Ramos (cell line): ENCODE measurements at regions not wholly inside any gene's neighbourhood (a gene's known extent, or its start where the extent isn't known, plus 50 kb on each side); places are given as distances from the start of the nearest gene placed in this dataset.
"Not testable (repeated sequence)": the region's sequence is repeated elsewhere in the genome, so short reads cannot be mapped to it uniquely, and the experiment has no call there.

ENCODE experiments used
- in situ Hi-C: fragments of 300-500 bp; cut with MboI; formaldehyde crosslinking; loops from one replicate; pipeline ENCODE4 v1.14.3; 2022; ENCODE audit warnings: low sequenced_read_pairs; ENCODE audit not compliant: unreplicated experiment

DNA sequence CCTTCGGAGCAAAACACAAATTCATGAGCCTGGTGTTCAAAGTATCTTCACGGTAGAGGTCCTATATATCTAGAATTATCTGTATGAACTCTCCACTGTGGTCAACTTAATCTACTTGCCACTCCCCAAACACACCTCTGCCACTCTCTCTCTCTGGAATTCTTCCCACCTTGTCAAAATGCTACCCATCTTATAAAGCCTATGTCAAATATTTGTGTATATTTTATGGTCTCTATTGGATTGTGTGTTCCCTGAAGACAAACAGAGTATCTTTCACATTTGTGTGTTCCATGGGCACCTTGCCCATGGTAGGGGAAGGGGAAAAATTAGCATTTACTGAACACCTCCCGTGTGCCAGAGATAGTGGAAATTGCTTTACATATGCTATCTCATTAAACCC lies 83.2 kb upstream of the ATL2 start:
- in situ Hi-C loops: no loop called here

DNA sequence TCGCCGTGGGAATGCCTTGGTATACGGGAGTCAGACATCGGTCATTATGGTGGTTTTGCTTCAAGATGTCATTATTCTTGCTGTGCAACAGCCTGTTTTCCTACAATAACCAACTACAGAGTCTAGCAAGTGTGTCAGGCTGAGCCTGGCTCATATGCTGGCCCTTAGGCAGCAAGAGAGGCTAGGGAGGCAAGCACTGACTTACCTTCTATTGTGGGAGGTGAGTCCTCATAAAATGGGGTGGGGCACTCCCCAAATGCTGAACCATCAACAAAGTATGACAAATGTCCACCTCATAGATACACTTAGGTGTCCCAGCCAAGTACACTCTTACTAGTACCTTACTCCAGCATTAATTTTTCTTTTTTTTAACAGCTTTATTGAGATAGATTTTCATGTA lies 77.0 kb upstream of the ATL2 start:
- in situ Hi-C loops: no loop called here

DNA sequence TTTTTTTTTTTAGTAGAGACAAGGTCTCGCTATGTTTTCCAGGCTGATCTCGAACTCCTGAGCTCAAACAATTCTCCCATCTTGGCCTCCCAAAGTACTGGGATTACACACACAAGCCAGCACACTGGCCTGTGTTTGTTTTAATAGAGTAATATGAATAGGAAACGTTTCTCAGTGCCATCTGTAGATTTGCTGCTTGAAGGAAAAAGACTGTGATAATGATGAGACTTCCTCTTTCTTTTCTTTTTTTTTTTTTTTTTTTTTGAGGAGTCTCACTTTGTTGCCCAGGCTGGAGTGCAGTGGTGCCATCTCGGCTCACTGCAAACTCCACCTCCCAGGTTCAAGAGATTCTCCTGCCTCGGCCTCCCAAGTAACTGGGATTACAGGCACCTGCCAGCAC lies 74.7 kb upstream of the ATL2 start:
- in situ Hi-C loops: not testable (repeated sequence)

DNA sequence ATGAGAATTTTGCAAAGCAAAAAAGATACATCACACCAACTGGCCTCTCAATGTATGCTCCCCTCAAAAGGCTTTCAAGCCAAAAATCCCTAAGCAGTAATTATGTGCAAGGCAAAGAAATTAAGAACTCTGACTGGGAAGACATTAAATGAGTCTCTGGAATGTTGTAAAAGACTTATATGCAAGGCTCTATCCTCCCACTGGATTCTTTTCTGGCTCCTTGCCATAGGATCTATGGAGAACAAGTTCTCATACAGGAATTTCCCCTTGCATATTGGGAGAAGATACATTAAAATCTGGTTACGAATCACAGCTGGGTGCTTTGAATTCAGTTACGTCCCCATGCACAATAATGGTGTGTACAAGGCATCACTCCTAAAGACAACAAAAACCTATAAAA lies 73.4 kb upstream of the ATL2 start:
- in situ Hi-C loops: no loop called here

DNA sequence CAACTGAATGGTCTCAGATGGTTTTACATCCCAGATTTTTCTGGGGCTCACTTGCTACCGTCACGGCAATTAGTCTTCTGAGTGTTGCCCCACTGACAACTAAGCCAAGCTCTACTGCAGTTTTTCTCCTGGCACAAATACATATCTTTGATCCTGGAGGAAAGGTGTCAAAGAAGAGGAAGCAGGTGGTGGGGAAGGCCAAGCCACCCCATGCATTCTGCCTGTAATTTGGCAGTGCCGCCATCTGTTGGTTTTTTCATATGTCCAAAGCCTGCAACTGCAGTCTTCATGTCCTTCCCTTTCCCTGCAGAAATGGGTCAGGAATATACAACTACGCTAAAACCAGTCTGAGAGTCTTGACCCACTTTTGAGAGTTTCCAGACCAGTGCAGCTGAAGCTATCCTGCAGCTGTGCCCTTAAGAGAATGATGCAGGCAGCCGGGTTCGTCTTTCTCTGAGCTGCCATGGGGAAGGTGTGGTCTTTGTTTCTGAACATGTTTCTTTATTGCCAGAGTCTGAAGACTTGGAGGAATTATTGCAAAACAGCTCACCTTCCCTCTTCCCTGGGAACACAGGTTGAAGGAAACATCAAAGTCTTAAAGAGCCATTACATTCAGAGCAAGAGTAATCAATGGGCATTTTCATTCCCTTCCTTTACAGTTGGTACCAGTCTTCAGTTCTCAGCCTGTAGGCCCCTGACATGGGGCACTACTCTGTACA lies 71.8 kb upstream of the ATL2 start:
- in situ Hi-C loops: no loop called here

DNA sequence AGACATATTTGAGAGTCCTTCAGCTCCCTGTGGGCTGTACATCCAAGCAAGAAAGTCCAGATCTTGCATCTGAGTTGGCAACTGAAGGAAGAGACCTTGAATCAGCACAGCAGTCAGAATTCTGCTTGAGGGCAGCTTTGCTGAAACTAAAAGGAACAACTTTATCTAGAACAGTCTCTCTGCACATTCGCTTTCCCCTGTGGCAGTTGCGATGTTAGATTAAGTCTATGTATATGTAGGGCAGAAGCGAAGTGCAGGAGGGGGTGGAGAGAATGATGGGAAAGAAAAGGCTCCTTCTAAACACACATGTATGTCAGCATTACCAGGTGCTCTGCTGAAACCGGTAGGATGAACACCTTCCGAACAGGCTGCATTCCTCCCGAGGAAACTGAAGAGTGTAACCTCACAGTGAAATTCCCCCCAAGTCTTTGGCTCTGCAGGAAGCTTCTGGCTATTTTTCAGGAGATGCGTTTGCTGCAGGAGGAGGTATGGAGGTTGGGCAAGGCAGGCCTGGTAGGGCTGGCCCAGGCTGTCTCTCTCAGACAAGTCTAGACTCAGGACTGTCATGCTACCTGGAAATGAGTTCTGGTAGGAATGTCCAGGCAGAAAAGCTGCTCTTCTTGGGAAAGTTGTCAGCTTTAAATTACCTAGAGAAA lies 70.0 kb upstream of the ATL2 start:
- in situ Hi-C loops: no loop called here

DNA sequence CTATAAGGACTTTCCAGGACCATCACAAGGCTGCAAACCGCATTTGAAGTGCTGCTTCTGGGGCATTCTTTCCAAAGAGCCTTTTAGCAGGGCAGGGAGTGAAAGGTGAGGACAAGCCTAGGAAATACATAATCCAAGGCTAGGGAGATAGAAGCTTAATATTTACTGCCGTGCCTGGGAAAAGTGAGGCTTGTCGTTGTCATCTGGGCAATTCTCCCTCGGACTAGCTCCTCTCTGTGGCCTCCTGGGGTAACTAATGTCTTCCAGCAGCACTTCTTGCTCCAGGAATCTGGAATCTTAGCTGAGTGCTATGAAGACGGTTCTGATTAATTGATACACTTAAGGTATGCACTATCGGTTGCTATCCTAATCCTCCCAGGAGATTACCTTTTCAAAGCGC lies 69.3 kb upstream of the ATL2 start:
- in situ Hi-C loops: no loop called here

DNA sequence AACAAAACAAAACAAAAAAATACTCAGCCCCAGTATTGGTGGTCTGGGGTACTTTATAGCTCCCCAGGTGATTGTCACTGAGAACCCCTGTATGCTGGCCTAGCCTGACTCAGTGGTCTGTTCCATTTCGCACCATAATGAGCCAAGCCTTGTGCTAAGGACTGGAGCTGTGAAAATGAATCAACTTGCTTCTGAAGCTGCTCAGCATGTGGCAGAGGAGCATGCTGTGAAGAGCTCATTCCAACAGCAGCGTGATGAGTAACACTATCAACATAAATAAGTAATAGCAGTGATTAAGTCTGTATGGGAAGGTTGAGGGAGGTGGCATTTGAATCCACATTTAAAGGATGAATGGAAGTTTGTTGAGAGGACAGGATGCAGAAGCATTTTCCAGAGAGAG lies 67.2 kb upstream of the ATL2 start:
- in situ Hi-C loops: no loop called here

DNA sequence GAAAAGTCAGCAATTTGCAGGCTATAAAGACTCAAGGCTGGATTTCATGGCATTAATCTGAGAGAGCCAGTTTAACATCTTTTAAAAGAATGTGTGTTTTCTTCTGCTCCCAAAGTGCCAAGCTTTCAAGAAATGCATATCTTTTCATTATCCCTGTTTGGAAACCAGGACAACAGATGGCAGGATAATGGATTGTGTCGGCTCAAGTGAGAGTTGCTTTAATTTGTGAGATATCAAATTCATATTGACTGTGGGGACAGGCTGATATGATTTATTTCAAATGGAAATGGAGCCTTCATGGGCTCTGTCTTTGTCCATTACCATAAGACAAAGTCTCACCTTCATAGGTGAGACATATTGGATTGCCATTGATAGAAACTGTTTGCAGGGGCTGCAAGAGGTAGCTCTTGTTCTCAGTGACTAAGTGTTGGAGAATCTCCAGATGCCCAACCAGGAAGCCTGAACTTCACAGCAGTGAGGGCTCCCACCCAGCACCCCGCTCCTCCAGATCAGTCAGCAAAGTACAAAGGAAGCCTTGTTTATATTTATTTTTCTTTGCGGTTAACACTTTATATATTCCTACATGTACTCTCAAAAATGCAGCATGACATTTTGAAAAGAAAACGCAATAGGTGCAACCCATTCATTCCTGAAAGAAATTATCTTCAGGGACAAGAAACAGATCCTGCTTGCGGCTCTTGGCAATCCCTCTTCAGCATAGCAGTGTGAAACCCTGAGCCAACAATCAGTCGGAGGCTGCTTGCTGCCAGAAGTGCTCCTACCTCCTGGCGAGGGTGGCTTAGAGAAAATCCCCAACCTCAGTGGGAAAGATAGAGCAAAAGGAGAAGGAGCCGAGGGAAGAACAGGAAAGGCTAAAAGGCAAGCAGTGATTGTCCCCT lies 65.8 kb upstream of the ATL2 start:
- in situ Hi-C loops: no loop called here

DNA sequence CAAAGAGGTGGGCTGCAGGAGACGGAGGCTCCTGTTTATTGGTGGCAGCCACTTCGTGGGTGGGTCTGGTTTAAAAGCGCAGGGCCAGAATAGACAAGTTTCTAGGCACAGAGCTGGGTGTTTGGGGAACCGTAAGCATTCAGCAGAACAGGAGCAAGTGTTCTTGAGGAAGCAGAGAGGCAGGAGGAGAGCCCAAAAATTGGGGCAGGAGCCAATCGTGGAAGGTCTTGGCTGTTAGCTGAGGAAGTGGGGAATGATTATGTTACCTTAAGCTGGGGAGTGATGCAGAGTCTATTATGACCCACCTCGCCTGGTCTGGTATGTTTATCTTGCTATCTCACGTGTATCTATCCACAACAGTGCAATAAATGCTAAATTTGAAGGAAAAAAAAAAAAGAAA lies 64.3 kb upstream of the ATL2 start:
- in situ Hi-C loops: no loop called here

DNA sequence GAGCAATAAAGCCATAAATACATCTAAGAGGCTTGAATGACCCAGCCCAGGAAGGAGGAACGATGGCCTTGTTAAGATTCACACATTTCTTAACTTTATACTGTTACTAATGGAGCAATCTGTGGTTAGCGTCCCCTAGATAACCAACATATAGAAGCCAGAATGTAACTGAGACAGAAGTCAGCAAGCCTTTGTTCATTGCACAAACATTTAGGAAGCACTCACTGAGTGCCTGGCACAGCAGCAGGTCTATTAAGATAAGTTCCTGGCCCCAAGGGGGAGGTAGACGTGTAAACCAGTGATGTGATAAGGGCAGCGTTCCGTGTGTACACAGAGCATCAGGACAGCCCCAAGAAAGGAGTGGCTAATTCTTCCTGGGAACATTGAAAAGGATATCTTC lies 63.6 kb upstream of the ATL2 start:
- in situ Hi-C loops: no loop called here

DNA sequence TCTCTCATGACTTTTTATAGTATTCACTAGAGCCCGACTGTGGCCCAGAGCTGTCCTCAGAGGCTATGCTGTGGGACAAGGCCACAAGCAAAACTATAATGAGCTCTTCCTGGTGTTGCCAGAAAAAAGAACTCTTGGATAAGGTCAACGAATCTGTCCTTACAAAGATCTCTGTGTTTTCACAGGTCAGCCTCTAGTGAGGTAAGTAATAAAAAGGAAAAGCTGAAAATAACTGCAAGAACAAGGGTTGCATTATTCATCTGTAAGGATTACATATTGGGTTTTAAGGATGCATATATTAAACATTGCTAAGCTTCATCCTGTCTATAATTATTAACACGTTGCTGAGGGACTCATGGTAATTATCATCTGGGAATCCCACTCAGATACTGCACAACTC lies 62.8 kb upstream of the ATL2 start:
- in situ Hi-C loops: no loop called here

DNA sequence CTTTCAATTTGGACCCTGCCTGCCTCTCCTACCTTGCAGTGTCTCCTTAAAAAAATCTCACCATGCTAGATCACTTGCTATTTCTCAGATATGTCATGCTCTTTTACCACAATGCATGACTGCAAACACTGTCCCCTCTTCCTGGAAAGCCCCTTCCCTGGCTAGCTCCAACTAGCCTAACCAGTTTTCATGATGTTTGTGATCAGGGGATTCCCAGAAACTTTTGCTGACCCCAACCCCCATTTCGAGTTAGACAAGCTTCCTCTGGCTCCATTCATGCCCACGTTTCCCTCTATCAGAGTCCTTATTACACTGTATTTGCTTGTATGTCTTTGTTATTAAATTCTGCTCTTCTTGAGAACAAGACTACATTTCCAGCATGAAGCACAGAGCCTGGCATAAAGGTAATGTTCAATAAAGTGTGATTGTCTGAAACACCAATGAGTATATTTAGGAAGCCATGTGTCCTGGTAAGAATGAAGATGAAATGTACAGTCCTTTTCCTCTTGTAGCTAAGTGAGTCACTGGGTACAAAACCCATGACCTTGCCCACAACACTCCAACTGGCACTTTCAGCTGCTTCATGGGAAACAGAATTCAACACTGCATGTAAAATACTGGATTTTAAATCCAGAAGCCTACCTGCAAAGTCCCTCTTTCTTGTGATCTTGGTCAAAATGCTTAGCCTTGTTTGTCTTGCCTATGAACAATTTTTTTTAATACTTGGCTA lies 62.0 kb upstream of the ATL2 start:
- in situ Hi-C loops: no loop called here

DNA sequence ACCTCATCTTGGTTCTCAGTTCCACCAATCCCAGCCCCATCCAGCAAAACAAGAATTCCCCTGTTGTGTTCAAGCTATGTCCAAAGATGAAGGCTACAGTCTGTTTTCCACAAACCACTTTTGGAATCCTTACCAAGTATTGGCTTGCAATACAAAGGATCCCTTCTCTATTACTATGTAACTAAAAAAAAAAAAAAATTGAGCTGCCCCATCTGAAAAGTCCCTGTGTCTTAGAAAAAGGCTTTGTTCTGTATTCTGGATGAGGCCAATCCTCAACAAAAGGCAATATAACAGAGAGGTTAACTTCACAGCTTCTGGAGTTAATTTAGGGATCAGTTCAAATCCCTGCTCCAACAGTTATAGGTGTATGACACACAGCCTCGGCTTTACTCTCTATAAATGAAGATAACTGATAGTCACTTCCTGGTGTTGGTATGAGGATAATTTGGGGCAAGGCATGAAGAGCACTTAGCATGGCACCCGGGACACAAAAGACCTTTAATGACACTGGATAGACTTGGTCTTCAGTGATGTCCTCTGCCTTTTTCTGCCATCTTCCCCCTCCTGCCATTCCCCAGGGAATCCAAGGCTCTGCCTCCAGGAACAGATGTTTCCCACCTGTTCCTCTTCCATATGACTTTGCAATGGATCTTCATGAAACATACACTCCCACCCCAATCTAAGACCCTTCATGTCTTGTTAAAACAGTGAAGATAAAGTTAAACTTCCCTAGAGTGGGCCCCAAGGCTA lies 61.2 kb upstream of the ATL2 start:
- in situ Hi-C loops: no loop called here

DNA sequence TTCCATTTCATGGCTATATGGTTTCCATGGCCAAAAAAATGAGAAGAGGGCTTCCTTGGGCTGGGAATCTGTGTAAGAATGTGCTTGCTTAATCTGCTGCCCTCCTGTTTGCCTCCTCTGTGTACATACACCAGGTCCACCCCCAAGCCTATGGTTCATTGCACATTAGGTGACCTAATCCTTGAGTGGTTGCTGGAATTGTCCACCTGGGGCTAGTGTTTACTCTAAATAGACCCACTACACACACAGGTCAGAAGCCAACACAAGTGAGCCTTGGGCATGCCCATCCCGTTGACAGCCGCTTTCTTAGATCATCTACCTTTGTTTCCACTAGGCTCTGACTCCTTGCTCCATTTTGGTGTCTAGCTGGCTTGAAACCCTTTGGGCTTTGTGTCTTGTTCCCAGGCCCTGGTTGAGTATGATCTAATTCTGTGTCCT lies 59.2 kb upstream of the ATL2 start:
- in situ Hi-C loops: no loop called here

DNA sequence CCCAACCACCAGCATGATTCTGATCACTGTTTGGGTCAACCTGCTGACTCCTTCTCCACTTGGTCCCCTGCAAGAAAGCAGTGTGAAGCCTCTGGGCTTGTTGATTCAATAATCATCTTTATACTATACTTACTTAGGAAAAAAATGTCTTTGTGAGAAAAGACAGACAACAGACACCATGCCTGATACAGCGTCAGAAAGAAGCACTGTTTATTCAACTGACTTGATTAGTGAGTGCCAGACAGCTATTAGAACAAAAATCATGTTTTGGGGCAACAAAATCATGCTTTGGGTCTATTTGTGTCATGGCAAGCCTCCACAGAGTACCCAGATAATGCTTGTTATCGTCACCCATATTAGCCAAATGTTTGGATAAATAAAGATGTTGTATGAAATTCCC lies 58.7 kb upstream of the ATL2 start:
- in situ Hi-C loops: no loop called here

DNA sequence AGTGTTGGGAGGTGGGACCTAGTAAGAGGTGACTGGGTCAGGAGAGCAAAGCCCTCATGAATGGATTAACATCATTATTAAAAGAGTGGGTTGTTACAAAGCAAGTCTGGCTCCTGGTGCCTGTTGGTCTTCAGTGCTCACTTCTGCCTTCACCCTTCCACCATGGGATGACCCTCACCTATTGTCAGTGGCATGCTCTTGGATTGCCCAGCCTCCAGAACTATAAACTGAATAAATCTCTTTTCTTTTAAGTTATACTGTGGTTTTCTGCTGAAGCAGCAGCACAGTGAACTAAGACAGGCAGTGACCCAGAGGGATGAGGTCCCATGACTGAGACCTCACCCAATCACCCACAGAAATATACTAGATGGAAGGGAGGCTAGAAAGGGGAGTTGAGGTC lies 57.5 kb upstream of the ATL2 start:
- in situ Hi-C loops: no loop called here

DNA sequence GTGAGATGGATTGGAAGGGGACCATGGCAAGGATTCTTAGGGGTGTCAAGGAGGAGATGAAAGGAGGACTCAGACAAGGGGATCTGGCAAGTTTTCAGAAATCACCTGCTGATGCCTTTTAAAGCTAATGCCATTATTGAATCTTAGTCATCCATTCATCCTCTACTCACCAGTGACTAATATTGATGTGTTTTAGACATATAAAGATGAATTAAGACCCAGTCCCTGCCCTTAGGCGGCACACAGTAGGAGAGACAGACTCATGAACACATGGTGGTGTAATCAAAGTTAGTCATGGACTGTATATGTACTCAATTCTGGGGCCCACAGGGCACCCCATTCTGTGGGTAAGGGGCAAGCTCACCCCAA lies 56.5 kb upstream of the ATL2 start:
- in situ Hi-C loops: no loop called here

DNA sequence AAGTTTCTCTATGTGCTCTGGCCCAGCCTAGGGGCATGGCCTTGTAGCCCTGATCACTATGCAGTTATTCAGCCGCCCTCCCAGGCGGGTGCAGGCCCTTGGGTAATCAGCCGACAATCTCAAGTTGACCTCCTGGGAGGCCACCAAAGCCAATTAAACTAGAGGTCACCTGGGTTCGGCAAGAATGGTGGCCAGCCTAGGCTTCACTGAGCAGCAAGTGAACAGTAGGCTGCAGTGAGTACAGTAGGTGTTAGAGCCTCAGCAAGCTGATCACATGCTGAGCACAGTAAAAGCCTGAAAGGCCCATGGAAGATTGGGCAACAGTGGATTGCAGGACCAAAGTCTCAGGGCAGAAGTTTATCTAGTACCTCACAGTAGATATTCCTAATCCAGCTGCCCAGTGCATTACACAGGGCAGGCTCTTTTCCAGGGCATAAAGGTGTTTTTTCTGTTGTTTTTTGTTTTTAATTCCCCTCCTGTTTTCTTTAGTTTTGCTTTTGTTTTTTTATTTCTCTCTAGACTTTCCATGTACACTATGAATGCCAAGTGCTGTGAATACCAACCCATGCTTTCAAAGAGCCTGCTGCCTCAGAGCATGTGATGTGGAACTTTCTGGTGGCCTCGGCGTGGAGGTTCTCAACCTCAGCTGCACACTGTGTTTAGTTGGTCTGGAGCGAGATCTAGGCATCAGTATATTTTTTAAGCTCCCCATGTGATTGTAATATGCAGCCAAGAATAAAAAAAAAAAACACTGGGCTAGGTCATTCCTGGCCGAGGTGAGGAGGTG lies 55.9 kb upstream of the ATL2 start:
- in situ Hi-C loops: no loop called here
